ENCODE measurements at regions not wholly inside any gene's neighbourhood (a gene's known extent, or its start where the extent isn't known, plus 50 kb on each side); places are given as distances from the start of the nearest gene placed in this dataset.

GRCh38 chr2:138157372-138157771 lies 193.1 kb downstream of the HNMT start:
- no peak for DNase-seq (ENCODE audit: low read depth, low spot score)
- POLR2A ChIA-PET, result no interaction called here
- no peak overlapping the region for H3K4me3 ChIP-seq (ENCODE audit: low read depth, low read length)
- CTCF ChIA-PET, result no interaction called here
- TF ChIP-seq, protein P1, sequence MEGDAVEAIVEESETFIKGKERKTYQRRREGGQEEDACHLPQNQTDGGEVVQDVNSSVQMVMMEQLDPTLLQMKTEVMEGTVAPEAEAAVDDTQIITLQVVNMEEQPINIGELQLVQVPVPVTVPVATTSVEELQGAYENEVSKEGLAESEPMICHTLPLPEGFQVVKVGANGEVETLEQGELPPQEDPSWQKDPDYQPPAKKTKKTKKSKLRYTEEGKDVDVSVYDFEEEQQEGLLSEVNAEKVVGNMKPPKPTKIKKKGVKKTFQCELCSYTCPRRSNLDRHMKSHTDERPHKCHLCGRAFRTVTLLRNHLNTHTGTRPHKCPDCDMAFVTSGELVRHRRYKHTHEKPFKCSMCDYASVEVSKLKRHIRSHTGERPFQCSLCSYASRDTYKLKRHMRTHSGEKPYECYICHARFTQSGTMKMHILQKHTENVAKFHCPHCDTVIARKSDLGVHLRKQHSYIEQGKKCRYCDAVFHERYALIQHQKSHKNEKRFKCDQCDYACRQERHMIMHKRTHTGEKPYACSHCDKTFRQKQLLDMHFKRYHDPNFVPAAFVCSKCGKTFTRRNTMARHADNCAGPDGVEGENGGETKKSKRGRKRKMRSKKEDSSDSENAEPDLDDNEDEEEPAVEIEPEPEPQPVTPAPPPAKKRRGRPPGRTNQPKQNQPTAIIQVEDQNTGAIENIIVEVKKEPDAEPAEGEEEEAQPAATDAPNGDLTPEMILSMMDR (IDR thresholded peaks at IDR 0.05; ENCODE audit: insufficient read depth, low read length, missing control alignments), result no peak

GRCh38 chr2:138170485-138170884 lies 206.2 kb downstream of the HNMT start:
- POLR2A ChIA-PET, result no interaction called here
- CTCF ChIA-PET, result no interaction called here
- no peak for DNase-seq (ENCODE audit: low read depth, low spot score)
- H3K4me3 ChIP-seq (ENCODE audit: low read depth, low read length), result no peak overlapping the region
- TF ChIP-seq, protein P1 (IDR thresholded peaks at IDR 0.05; ENCODE audit: insufficient read depth, low read length, missing control alignments), result no peak

DNA sequence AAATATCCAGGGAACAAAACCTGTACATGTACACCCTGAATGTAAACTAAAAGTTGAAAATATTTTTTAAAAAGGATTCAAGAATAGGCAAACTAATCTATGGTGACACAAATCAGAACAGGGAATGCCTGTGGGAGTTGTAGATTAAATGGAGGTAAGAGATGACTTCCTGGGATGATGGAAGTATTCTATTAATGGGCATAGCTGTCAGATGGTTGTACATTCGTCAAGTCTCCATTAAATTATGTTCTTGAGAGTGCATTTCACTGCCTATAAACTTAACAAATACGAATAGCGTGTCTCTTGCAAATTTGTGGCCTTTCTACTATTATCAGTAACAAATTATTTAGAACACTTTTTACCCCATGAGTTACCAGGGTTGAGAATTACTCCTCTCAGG lies 207.0 kb downstream of the HNMT start:
- TF ChIP-seq, protein P1 (IDR thresholded peaks at IDR 0.05; ENCODE audit: insufficient read depth, low read length, missing control alignments), result no peak

DNA sequence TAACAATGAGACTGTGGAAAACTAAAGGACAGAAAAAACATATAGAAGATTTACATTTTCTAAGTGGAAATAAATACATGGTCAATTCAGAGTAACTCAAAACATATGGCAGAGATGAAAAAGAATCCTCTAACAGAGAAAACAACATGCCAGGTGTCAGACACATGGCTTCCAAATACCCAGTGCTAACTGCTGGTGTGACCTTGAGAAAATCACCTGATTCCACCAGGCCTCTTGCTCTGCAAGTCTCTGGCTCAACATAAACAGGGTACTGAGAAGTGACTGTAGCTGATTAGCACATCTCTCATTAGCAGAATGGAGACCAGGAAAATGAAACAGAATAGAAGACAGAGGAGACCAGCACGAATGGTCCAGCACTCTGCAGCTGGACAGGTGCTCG lies 210.8 kb downstream of the HNMT start:
- ChIA-PET CTCF (no interaction called here), POLR2A (no interaction called here)
- TF ChIP-seq, protein P1 (IDR thresholded peaks at IDR 0.05; ENCODE audit: insufficient read depth, low read length, missing control alignments), result no peak
- DNase-seq (ENCODE audit: low read depth, low spot score), result no peak
- H3K4me3 ChIP-seq (ENCODE audit: low read depth, low read length), result no peak overlapping the region

More for the DNA sequence above, 207.0 kb downstream of the HNMT start:
- DNase-seq (ENCODE audit: low read depth, low spot score), result no peak
- ChIA-PET CTCF (no interaction called here), POLR2A (no interaction called here)
- H3K4me3 ChIP-seq (ENCODE audit: low read depth, low read length), result no peak overlapping the region

DNA sequence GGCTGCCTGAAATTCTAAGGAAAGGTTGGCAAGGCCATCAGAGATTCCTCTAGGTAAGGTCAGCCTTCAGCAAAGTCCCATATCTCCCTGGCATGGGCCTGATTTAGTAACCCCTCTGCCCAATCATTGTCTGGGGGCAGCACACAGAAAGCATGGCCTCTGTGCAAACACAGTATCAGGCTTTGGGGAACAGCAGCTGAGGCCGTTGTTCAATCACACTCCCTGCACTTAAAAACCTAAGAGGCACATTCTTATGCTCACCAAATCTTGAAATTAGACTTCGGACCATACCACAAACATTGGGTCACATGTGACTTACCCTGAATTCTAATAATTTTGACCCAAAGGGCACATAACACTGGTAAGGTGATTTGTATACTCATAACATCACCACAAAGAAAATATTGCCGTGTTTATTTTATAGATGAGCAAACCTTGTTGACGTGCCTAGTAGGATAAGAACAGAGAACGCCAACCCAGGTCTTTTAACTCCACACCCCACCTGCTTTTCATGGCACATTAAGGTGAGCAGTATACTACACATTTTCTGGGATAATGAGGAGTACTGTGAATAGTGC lies 212.7 kb downstream of the HNMT start:
- CTCF ChIA-PET, result no interaction called here
- POLR2A ChIA-PET, result no interaction called here
- TF ChIP-seq, protein P1 (IDR thresholded peaks at IDR 0.05; ENCODE audit: insufficient read depth, low read length, missing control alignments), result no peak
- no peak overlapping the region for H3K4me3 ChIP-seq (ENCODE audit: low read depth, low read length)
- no peak for DNase-seq (ENCODE audit: low read depth, low spot score)

DNA sequence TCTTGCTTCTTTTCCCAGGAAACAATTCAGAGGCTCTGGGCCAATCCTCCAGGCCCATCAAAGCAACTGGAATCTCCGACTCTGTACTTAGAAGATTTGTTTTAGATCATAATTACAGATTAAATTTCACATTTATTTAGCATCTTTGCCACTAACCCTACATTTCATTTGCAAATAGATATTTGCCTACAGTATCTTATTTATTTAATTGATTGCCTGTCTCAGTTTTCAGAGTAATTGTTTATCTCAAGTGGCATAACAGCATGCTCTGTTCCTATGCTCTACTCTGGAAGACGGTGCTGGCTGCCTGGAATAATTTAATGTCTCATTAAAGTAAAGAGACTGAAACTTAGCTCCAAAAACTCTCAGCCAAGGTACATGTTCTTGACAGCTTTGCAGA lies 213.4 kb downstream of the HNMT start:
- TF ChIP-seq, protein P1 (IDR thresholded peaks at IDR 0.05; ENCODE audit: insufficient read depth, low read length, missing control alignments), result no peak
- ChIA-PET CTCF (no interaction called here), POLR2A (no interaction called here)
- no peak overlapping the region for H3K4me3 ChIP-seq (ENCODE audit: low read depth, low read length)
- no peak for DNase-seq (ENCODE audit: low read depth, low spot score)
